A673 (cell line): ENCODE measurements at regions not wholly inside any gene's neighbourhood (a gene's known extent, or its start where the extent isn't known, plus 50 kb on each side); places are given as distances from the start of the nearest gene placed in this dataset.

Experiments
- CTCF ChIP-seq: fragments of 300-800, 200-600 bp; sonication (generic); conservative IDR thresholded peaks from 2 replicates; pipeline ENCODE4 v1.5.1; 2017; ENCODE audit warnings: low read depth, mild to moderate bottlenecking, antibody characterized with exemption, low read length, moderate library complexity, mixed read lengths
- EZH2 ChIP-seq: fragments of 200-600 bp; sonication (generic); IDR thresholded peaks from 2 replicates; pipeline ENCODE4 v1.6.1; 2017; ENCODE audit warnings: borderline replicate concordance, low read depth, mild to moderate bottlenecking, mixed read lengths, antibody characterized with exemption, low read length; ENCODE audit not compliant: poor library complexity, severe bottlenecking

- TF ChIP-seq CTCF (no peak), EZH2 (no peak)
These were observed 1002.3 kb upstream of the TENM4 start for GRCh38 chr11:80443177-80443576.
